NB4 (cell line): ENCODE measurements at regions not wholly inside any gene's neighbourhood (a gene's known extent, or its start where the extent isn't known, plus 50 kb on each side); places are given as distances from the start of the nearest gene placed in this dataset.

Experiments used
- MYC ChIP-seq: IDR thresholded peaks from 2 replicates; pipeline ENCODE4 v1.6.1; 2011; ENCODE audit warnings: low read depth, low read length
- POLR2A ChIP-seq: IDR thresholded peaks from 2 replicates; pipeline ENCODE4 v1.6.1; 2011; ENCODE audit warnings: mild to moderate bottlenecking; ENCODE audit not compliant: insufficient read length; ENCODE audit errors: extremely low read depth
- TF ChIP-seq, protein P1 (sequence below): IDR thresholded peaks from one replicate; pipeline ENCODE4 v1.5.1; 2012; ENCODE audit warnings: low read depth, low read length
- TF ChIP-seq, protein P2 (sequence below): IDR thresholded peaks from 2 replicates; pipeline ENCODE4 v1.6.1; 2011; ENCODE audit warnings: low read depth, low read length

DNA sequence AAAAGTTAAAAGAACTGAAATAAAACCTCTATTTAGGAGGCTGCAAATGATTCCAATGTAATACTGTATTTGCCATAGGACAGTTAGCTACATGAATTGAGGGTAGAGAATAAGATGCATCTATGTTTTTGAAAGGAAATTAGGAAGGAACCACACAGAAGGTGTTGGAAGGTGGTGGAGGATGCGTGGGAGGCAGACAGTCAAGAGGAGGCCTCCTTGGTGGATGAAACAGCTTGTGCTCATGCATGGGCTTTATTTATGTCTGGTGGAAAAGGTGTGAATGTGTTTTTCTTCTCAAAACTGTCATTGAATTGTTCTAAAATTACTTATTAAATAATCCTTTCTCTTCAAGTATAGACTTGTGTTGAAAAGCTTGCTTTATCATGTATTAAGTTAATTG is 314.4 kb upstream of the NPSR1 start:
- TF ChIP-seq MYC = no peak
- TF ChIP-seq, protein P1, sequence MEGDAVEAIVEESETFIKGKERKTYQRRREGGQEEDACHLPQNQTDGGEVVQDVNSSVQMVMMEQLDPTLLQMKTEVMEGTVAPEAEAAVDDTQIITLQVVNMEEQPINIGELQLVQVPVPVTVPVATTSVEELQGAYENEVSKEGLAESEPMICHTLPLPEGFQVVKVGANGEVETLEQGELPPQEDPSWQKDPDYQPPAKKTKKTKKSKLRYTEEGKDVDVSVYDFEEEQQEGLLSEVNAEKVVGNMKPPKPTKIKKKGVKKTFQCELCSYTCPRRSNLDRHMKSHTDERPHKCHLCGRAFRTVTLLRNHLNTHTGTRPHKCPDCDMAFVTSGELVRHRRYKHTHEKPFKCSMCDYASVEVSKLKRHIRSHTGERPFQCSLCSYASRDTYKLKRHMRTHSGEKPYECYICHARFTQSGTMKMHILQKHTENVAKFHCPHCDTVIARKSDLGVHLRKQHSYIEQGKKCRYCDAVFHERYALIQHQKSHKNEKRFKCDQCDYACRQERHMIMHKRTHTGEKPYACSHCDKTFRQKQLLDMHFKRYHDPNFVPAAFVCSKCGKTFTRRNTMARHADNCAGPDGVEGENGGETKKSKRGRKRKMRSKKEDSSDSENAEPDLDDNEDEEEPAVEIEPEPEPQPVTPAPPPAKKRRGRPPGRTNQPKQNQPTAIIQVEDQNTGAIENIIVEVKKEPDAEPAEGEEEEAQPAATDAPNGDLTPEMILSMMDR = no peak
- TF ChIP-seq POLR2A = no peak
- TF ChIP-seq, protein P2, sequence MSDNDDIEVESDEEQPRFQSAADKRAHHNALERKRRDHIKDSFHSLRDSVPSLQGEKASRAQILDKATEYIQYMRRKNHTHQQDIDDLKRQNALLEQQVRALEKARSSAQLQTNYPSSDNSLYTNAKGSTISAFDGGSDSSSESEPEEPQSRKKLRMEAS = no peak
